T-helper 17 cell (primary cell): ENCODE measurements at regions not wholly inside any gene's neighbourhood (a gene's known extent, or its start where the extent isn't known, plus 50 kb on each side); places are given as distances from the start of the nearest gene placed in this dataset.

Source experiments
- ATAC-seq: fragments of 150-1000 bp; cut with Tn5 transposase; 2 replicates; pipeline ENCODE4 v1.10.0; 2021; ENCODE audit warnings: mild to moderate bottlenecking, moderate library complexity
- DNase-seq, 3 donors: peaks; one replicate each; pipeline versions ENCODE4 v3.0.0 to v3.0.0-alpha.2; 2020 to 2021
- H3K9me3 ChIP-seq: one replicate; pipeline ENCODE4 v1.7.0; 2013; ENCODE audit warnings: low read length, mild to moderate bottlenecking; ENCODE audit not compliant: control insufficient read depth, poor library complexity, severe bottlenecking
- H3K27ac Mint-ChIP-seq: one replicate; pipeline ENCODE4 v1.8.0; 2022; ENCODE audit warnings: mild to moderate bottlenecking, moderate library complexity, mixed read lengths
- H3K27me3 Mint-ChIP-seq: one replicate; pipeline ENCODE4 v1.8.0; 2022; ENCODE audit warnings: mixed read lengths
- H3K36me3 Mint-ChIP-seq: one replicate; pipeline ENCODE4 v1.8.0; 2022; ENCODE audit warnings: low read depth, mixed read lengths
- H3K4me1 Mint-ChIP-seq: one replicate; pipeline ENCODE4 v1.8.0; 2022; ENCODE audit warnings: mild to moderate bottlenecking, mixed read lengths
- H3K4me3 Mint-ChIP-seq: one replicate; pipeline ENCODE4 v1.8.0; 2022; ENCODE audit warnings: mild to moderate bottlenecking, moderate library complexity, mixed read lengths

GRCh38 chr2:207469943-207470729 is 59.6 kb upstream of the CREB1 start:
- Mint-ChIP-seq H3K36me3 (no peaks in the 10 kb centered on the region), H3K27me3 (peaks cover 5% of the 10 kb centered on the region), H3K27ac (no peak overlapping the region), H3K4me3 (no peak overlapping the region), H3K4me1 (peaks cover 6% of the 10 kb centered on the region)
- no peak for ATAC-seq
- H3K9me3 ChIP-seq, result no peaks in the 10 kb centered on the region
- DNase-seq, result no peak

GRCh38 chr2:207471261-207471660 is 58.5 kb upstream of the CREB1 start:
- no peak overlapping the region for H3K27ac Mint-ChIP-seq
- H3K27me3 Mint-ChIP-seq, result peaks cover 5% of the 10 kb centered on the region
- ATAC-seq (no peak), DNase-seq (no peak)
- no peak overlapping the region for H3K4me3 Mint-ChIP-seq
- no peaks in the 10 kb centered on the region for H3K36me3 Mint-ChIP-seq
- H3K4me1 Mint-ChIP-seq, result peaks cover 6% of the 10 kb centered on the region
- H3K9me3 ChIP-seq, result no peaks in the 10 kb centered on the region

GRCh38 chr2:207472343-207473048 is 57.3 kb upstream of the CREB1 start:
- H3K9me3 ChIP-seq, result no peaks in the 10 kb centered on the region
- Mint-ChIP-seq H3K4me1 (peaks cover 6% of the 10 kb centered on the region), H3K4me3 (no peak overlapping the region), H3K27me3 (peaks cover 5% of the 10 kb centered on the region), H3K36me3 (no peaks in the 10 kb centered on the region), H3K27ac (peak overlapping the region; percentile 6)
- DNase-seq (no peak), ATAC-seq (no peak)

- Mint-ChIP-seq H3K4me3 (peak overlapping the region; percentile 28), H3K27me3 (peaks cover 5% of the 10 kb centered on the region), H3K4me1 (peaks cover 6% of the 10 kb centered on the region), H3K36me3 (no peaks in the 10 kb centered on the region), H3K27ac (peak overlapping the region; percentile 6)
- DNase-seq, result no peak
- no peaks in the 10 kb centered on the region for H3K9me3 ChIP-seq
- peak; percentile 52 for ATAC-seq
Observed at GRCh38 chr2:207473049-207473930, 56.5 kb upstream of the CREB1 start.

GRCh38 chr2:207473931-207474235 is 55.9 kb upstream of the CREB1 start:
- Mint-ChIP-seq H3K36me3 (no peaks in the 10 kb centered on the region), H3K27ac (no peak overlapping the region), H3K27me3 (peaks cover 5% of the 10 kb centered on the region), H3K4me3 (peak overlapping the region; percentile 28), H3K4me1 (peaks cover 12% of the 10 kb centered on the region)
- ATAC-seq, result no peak
- no peaks in the 10 kb centered on the region for H3K9me3 ChIP-seq
- DNase-seq, result no peak

- H3K36me3 Mint-ChIP-seq, result no peaks in the 10 kb centered on the region
- H3K9me3 ChIP-seq, result no peaks in the 10 kb centered on the region
- H3K27me3 Mint-ChIP-seq, result peaks cover 5% of the 10 kb centered on the region
- peak; percentile 61 for ATAC-seq
- peak overlapping the region; percentile 82 for H3K27ac Mint-ChIP-seq
- H3K4me3 Mint-ChIP-seq, result no peak overlapping the region
- peak in 1 of 3 donors; percentile 37 for DNase-seq
- peaks cover 18% of the 10 kb centered on the region for H3K4me1 Mint-ChIP-seq
Observed at GRCh38 chr2:207474863-207475485, 54.8 kb upstream of the CREB1 start.

- no peak for ATAC-seq
- Mint-ChIP-seq H3K27ac (peak overlapping the region; percentile 82), H3K4me3 (no peak overlapping the region), H3K27me3 (peaks cover 5% of the 10 kb centered on the region), H3K4me1 (peaks cover 18% of the 10 kb centered on the region), H3K36me3 (no peaks in the 10 kb centered on the region)
- no peaks in the 10 kb centered on the region for H3K9me3 ChIP-seq
- DNase-seq, result no peak
Observed at GRCh38 chr2:207475546-207475945, 54.2 kb upstream of the CREB1 start.

GRCh38 chr2:207477896-207478295 is 51.9 kb upstream of the CREB1 start:
- Mint-ChIP-seq H3K4me1 (peaks cover 21% of the 10 kb centered on the region), H3K27me3 (no peaks in the 10 kb centered on the region), H3K27ac (no peak overlapping the region), H3K36me3 (no peaks in the 10 kb centered on the region), H3K4me3 (no peak overlapping the region)
- ATAC-seq (no peak), DNase-seq (no peak)
- H3K9me3 ChIP-seq, result no peaks in the 10 kb centered on the region

- ATAC-seq (no peak), DNase-seq (no peak)
- H3K4me1 Mint-ChIP-seq, result peaks cover 21% of the 10 kb centered on the region
- H3K9me3 ChIP-seq, result no peaks in the 10 kb centered on the region
- H3K4me3 Mint-ChIP-seq, result no peak overlapping the region
- H3K36me3 Mint-ChIP-seq, result no peaks in the 10 kb centered on the region
- no peak overlapping the region for H3K27ac Mint-ChIP-seq
- H3K27me3 Mint-ChIP-seq, result no peaks in the 10 kb centered on the region
Observed at GRCh38 chr2:207478572-207478971, 51.2 kb upstream of the CREB1 start.

- no peaks in the 10 kb centered on the region for H3K36me3 Mint-ChIP-seq
- ATAC-seq (peak; percentile 59), DNase-seq (no peak)
- H3K27ac Mint-ChIP-seq, result no peak overlapping the region
- peak overlapping the region; percentile 31 for H3K4me3 Mint-ChIP-seq
- no peaks in the 10 kb centered on the region for H3K27me3 Mint-ChIP-seq
- no peaks in the 10 kb centered on the region for H3K9me3 ChIP-seq
- H3K4me1 Mint-ChIP-seq, result peaks cover 21% of the 10 kb centered on the region
Observed at GRCh38 chr2:207479198-207479785, 50.5 kb upstream of the CREB1 start.
